OCI-LY7 (cell line): ENCODE measurements at regions not wholly inside any gene's neighbourhood (a gene's known extent, or its start where the extent isn't known, plus 50 kb on each side); places are given as distances from the start of the nearest gene placed in this dataset.

ENCODE experiments used
- BruUV-seq: library from RNA; stranded (reverse); fragments of 400-500 nt; replicated peaks from 2 replicates; lab custom pipeline; 2021; lab: Mats Ljungman, UMichigan
- CTCF ChIA-PET: fragments of 300-600 bp; sonication (Branson Sonifier 250); formaldehyde crosslinking; loops from one replicate; lab custom pipeline; 2022; ENCODE audit warnings: antibody characterized with exemption; ENCODE audit not compliant: unreplicated experiment; lab: Charles Lee
- POLR2A ChIA-PET: fragments of 300-600 bp; sonication (Branson Sonifier 250); formaldehyde crosslinking; loops from one replicate; lab custom pipeline; 2022; ENCODE audit warnings: antibody characterized with exemption; lab: Charles Lee
- DNase-seq: peaks from one replicate; pipeline ENCODE4 v3.0.0-alpha.2; 2015; ENCODE audit warnings: low spot score
- H2AFZ ChIP-seq: fragments of 200-600 bp; sonication (generic), shearing (Covaris generic); 2 replicates; pipeline ENCODE4 v1.6.1; 2014; ENCODE audit warnings: mild to moderate bottlenecking, antibody characterized with exemption, low read length, moderate library complexity
- H3K27ac ChIP-seq: fragments of 200-600 bp; sonication (generic); 2 replicates; pipeline ENCODE4 v1.5.1; 2014; ENCODE audit warnings: mixed run types, low read depth, mild to moderate bottlenecking, moderate library complexity, low read length, inconsistent platforms; ENCODE audit not compliant: poor library complexity, severe bottlenecking
- H3K36me3 ChIP-seq: fragments of 200-600 bp; sonication (generic); 2 replicates; pipeline ENCODE4 v1.6.1; 2014; ENCODE audit warnings: mild to moderate bottlenecking, antibody characterized with exemption, low read length, moderate library complexity, mixed read lengths; ENCODE audit not compliant: insufficient read depth
- H3K4me1 ChIP-seq: fragments of 200-600 bp; sonication (generic); 2 replicates; pipeline ENCODE4 v1.5.1; 2014; ENCODE audit warnings: mild to moderate bottlenecking, low read length; ENCODE audit not compliant: insufficient read depth, poor library complexity, severe bottlenecking
- H3K4me2 ChIP-seq: fragments of 200-600 bp; sonication (generic); 2 replicates; pipeline ENCODE4 v1.6.1; 2014; ENCODE audit warnings: mild to moderate bottlenecking, low read length
- H3K4me3 ChIP-seq: fragments of 200-600 bp; sonication (generic); 2 replicates; pipeline ENCODE4 v1.5.1; 2014; ENCODE audit warnings: mild to moderate bottlenecking, low read depth, low read length; ENCODE audit not compliant: poor library complexity, severe bottlenecking
- H3K79me2 ChIP-seq: fragments of 200-600 bp; sonication (generic); 2 replicates; pipeline ENCODE4 v1.6.1; 2016; ENCODE audit warnings: low read depth, mild to moderate bottlenecking, low read length, moderate library complexity, mixed read lengths; ENCODE audit not compliant: insufficient read depth
- H3K9me2 ChIP-seq: fragments of 200-600 bp; sonication (generic); 2 replicates; pipeline ENCODE4 v1.6.1; 2016; ENCODE audit warnings: mild to moderate bottlenecking, low read length, mixed read lengths; ENCODE audit not compliant: insufficient read depth
- H3K9me3 ChIP-seq: fragments of 200-600 bp; sonication (generic); 2 replicates; pipeline ENCODE4 v1.6.1; 2014; ENCODE audit warnings: mild to moderate bottlenecking, mixed run types, low read length, mixed read lengths
- H4K20me1 ChIP-seq: fragments of 200-600 bp; sonication (generic); 2 replicates; pipeline ENCODE4 v1.6.1; 2014; ENCODE audit warnings: mild to moderate bottlenecking, antibody characterized with exemption, low read length, moderate library complexity, mixed read lengths; ENCODE audit not compliant: insufficient read depth
- EZH2phosphoT487 ChIP-seq: fragments of 200-600 bp; sonication (generic); IDR thresholded peaks from 2 replicates; pipeline ENCODE4 v1.6.1; 2018; ENCODE audit warnings: low read depth, borderline replicate concordance, mild to moderate bottlenecking, mixed run types, antibody characterized with exemption, low read length, moderate library complexity, mixed read lengths
- intact Hi-C: fragments of 100-400 bp; cut with micrococcal nuclease; formaldehyde crosslinking; loops from one replicate; pipeline ENCODE4 v1.10.0; 2022; ENCODE audit not compliant: unreplicated experiment
- TF ChIP-seq, protein P1 (sequence below): fragments of 200-600 bp; sonication (generic); conservative IDR thresholded peaks from 2 replicates; pipeline ENCODE4 v1.5.1; 2014; ENCODE audit warnings: mild to moderate bottlenecking, antibody characterized with exemption, low read length, moderate library complexity, mixed read lengths

DNA sequence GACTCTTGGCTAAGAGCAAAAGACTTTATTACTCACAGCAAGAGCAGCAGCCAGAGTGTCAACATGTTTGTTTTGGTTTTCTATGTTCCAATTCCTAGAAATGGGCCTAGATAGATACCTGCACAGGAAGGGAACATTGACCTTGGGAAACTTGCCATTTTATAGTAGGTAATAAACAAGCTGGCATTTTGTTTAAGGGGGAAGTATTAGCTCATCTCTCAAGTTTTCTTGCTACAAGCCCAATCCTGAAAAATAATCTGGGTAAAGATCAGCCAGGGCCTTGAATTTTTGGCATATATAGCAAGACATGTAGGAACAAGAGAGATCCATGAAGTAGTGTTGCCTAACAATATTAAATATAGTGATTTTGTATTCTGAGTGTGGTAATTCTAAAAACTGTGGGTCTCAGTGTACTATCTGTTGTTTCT is 51.4 kb upstream of the RGL1 start:
- DNase-seq = no peak
- Histone ChIP-seq H3K79me2 (no peaks in the 10 kb centered on the region), H3K36me3 (no peaks in the 10 kb centered on the region), H3K4me2 (no peak overlapping the region), H3K4me3 (no peak overlapping the region), H3K27ac (no peak overlapping the region), H3K9me2 (no peaks in the 10 kb centered on the region), H3K4me1 (no peaks in the 10 kb centered on the region), H3K9me3 (no peaks in the 10 kb centered on the region), H2AFZ (no peak overlapping the region), H4K20me1 (no peaks in the 10 kb centered on the region)
- ChIA-PET POLR2A (no interaction called here), CTCF (no interaction called here)
- TF ChIP-seq EZH2phosphoT487 = no peak
- TF ChIP-seq, protein P1, sequence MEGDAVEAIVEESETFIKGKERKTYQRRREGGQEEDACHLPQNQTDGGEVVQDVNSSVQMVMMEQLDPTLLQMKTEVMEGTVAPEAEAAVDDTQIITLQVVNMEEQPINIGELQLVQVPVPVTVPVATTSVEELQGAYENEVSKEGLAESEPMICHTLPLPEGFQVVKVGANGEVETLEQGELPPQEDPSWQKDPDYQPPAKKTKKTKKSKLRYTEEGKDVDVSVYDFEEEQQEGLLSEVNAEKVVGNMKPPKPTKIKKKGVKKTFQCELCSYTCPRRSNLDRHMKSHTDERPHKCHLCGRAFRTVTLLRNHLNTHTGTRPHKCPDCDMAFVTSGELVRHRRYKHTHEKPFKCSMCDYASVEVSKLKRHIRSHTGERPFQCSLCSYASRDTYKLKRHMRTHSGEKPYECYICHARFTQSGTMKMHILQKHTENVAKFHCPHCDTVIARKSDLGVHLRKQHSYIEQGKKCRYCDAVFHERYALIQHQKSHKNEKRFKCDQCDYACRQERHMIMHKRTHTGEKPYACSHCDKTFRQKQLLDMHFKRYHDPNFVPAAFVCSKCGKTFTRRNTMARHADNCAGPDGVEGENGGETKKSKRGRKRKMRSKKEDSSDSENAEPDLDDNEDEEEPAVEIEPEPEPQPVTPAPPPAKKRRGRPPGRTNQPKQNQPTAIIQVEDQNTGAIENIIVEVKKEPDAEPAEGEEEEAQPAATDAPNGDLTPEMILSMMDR = no peak
- BruUV-seq = no TSS peak
- intact Hi-C loops = no loop called here

DNA sequence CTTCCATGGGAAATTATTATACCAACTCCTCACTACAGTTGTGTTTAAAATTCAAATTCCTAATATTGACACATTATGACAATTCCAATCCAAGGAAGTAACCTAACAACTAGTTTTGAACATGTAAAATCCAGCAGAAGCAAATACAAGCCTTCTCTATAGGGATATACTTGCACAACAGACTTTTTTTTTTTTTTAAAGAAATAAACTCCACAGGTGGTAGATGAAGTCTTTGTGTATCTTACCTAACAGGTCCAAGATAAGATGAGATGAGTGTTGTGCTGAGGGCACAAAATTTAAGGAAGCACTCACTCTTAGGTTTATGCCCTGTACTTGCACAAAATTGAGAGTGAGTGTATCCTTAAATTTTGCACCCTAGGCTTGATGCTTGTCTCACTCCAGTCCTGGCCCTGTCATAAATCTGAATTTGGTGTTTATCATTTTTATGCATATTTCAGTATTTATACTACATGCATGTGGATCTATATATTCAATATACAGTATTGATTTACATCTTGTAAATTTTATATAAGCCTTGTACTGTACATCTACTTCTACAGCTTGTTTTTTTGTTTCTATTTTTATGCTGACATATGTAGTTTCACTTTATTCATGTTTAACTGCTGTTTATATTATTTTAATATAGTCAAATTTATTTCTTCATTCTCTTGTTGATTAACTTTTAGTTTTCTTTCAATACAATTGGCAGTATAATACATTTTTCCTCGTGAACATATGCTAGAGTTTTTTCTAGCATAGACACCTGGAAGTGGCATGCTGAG is 60.6 kb upstream of the RGL1 start:
- H3K79me2 ChIP-seq = no peaks in the 10 kb centered on the region
- no peak for DNase-seq
- BruUV-seq = no TSS peak
- no peaks in the 10 kb centered on the region for H4K20me1 ChIP-seq
- H3K4me2 ChIP-seq = no peak overlapping the region
- no peaks in the 10 kb centered on the region for H3K9me3 ChIP-seq
- TF ChIP-seq, protein P1 = no peak
- H3K4me1 ChIP-seq = no peaks in the 10 kb centered on the region
- no peak overlapping the region for H2AFZ ChIP-seq
- POLR2A ChIA-PET = interaction anchor here (0.6 kb wide), 1 partner anchor 513 kb away, joined by 3 read pairs; no protein-coding TSS in a partner anchor
- H3K4me3 ChIP-seq = no peak overlapping the region
- no peaks in the 10 kb centered on the region for H3K36me3 ChIP-seq
- intact Hi-C loops = no loop called here
- CTCF ChIA-PET = no interaction called here
- H3K9me2 ChIP-seq = no peaks in the 10 kb centered on the region
- no peak overlapping the region for H3K27ac ChIP-seq

DNA sequence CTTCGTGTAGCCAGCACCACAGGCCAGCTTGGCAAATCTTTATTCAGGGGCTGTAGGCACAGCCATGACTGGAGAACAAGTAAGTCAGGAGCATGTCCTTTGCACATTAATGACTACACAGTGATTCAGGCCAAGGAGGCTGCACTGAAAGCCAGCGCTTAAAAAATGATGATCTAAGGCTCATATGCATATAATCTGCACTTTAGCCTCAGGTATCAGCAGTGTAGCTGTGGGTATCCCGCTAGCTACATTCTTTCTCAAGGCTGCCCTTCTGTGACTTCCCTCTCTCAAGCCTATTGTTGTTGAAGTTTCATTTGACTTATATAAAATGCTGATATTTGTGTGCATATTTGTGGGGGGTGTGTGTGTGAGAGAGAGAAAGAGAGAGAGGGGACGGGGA is 62.6 kb upstream of the RGL1 start:
- Histone ChIP-seq H4K20me1 (no peaks in the 10 kb centered on the region), H3K36me3 (no peaks in the 10 kb centered on the region), H3K9me3 (no peaks in the 10 kb centered on the region), H3K4me2 (no peak overlapping the region), H3K4me3 (no peak overlapping the region), H3K4me1 (no peaks in the 10 kb centered on the region), H2AFZ (no peak overlapping the region), H3K27ac (no peak overlapping the region), H3K9me2 (no peaks in the 10 kb centered on the region), H3K79me2 (no peaks in the 10 kb centered on the region)
- TF ChIP-seq EZH2phosphoT487 = no peak
- TF ChIP-seq, protein P1 = no peak
- DNase-seq = no peak
- ChIA-PET CTCF (no interaction called here), POLR2A (interaction anchor here (0.6 kb wide), 1 partner anchor 224 kb away, joined by 3 read pairs; no protein-coding TSS in a partner anchor)
- intact Hi-C loops = no loop called here
- no TSS peak for BruUV-seq
